ENCODE measurements at regions not wholly inside any gene's neighbourhood (a gene's known extent, or its start where the extent isn't known, plus 50 kb on each side); places are given as distances from the start of the nearest gene placed in this dataset.

DNA sequence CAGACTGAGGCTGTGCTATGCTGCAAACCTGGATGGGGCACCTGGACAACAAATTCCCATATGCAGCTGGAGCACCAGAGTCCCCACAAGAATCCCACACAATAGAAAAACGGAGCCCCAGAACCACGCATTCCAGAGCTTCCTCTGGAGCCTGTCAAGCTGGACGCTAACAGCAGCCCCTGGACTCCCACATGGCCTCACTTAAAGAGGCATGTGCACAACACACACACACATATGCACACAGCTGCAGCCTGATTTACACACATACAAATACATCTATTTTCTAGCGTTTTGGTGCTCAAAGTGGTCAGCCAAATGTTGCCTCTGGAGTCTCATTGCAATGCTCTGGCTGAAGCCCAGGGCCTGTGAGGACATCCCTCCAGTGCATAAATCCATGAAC is 632.7 kb upstream of the ID2 start:
- Mint-ChIP-seq H3K36me3 (ENCODE audit: low read depth) (no peaks in the 10 kb centered on the region), H3K9me3 (peaks cover 4% of the 10 kb centered on the region), H3K4me3 (no peak overlapping the region), H3K4me1 (ENCODE audit: low read depth) (peaks cover 29% of the 10 kb centered on the region), H3K27me3 (peaks cover 4% of the 10 kb centered on the region), H3K27ac (no peak overlapping the region)

DNA sequence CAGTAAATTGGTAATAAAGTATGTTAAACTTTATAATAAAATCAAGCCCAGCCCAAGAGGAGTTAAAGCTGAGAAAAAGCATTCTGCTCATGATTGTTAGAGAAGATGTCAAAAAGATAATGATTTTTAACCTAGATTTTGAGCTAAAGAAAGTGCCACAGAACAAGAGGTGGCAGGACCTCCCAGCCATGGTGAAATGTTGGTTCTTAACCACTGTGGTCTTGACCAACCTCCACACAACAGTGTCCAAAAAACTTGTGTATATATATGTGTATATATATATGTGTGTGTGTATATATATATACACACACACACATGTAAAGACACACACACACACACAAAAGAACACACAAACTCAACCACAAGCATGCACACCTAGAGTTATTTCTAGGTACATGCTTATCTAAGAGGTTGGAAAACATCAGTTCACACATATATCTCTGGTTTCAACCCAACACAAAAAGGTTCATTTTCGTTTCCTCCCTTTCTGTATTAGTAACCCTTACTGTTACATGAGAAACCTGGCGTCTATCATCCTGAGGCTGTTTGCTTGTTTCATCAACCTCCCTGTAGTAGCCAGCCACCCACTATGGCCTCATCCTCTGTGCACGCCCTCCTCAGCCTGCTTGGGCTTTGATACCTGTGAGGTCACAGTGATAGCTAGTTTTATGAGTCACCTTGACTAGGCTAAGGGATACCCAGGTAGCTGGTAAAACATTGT is 631.8 kb upstream of the ID2 start:
- Mint-ChIP-seq H3K27ac (peak overlapping the region; percentile 56), H3K9me3 (peaks cover 4% of the 10 kb centered on the region), H3K4me3 (no peak overlapping the region), H3K27me3 (no peaks in the 10 kb centered on the region), H3K4me1 (ENCODE audit: low read depth) (peaks cover 29% of the 10 kb centered on the region), H3K36me3 (ENCODE audit: low read depth) (no peaks in the 10 kb centered on the region)

DNA sequence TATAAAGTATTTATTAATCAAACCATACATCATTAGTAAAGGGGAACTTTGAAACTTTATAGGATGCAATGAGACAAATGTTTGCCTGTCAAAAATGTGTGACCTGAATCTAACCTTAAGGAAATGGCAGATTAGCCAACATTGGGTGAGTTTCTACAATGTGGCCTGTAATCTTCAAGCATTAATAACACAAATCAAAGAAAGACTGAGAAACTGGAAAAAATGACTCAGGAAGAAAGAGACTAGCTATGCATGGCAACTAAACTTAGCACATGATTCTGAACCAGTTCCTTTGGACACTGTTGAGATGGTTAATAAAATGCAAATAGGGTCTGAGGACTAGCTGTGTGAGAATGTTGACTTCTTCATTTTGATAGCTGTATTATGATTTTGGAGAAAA is 628.6 kb upstream of the ID2 start:
- Mint-ChIP-seq H3K36me3 (ENCODE audit: low read depth) (peaks cover 3% of the 10 kb centered on the region), H3K4me1 (ENCODE audit: low read depth) (peaks cover 29% of the 10 kb centered on the region), H3K27me3 (no peaks in the 10 kb centered on the region), H3K27ac (no peak overlapping the region), H3K4me3 (no peak overlapping the region), H3K9me3 (peaks cover 14% of the 10 kb centered on the region)

DNA sequence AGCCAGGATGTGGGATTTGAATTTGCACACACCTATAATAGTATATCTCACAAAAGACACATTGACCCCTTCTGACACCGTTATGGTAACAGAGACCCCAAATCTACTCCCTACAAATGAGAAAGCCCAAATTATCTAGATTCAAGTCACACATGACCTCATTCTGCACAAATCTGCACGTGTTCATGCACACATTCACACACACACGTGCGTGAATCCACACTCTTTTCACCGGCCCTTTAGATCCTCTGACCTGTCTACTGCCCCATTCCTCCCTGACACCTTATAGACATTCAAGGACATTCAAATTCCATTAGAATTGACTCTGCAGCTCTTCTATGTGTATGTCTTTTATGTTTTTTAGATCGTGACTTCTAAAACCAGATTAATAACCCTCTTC is 627.8 kb upstream of the ID2 start:
- H3K27me3 Mint-ChIP-seq: no peaks in the 10 kb centered on the region
- H3K9me3 Mint-ChIP-seq: peaks cover 14% of the 10 kb centered on the region
- H3K4me1 Mint-ChIP-seq (ENCODE audit: low read depth): peaks cover 34% of the 10 kb centered on the region
- peaks cover 3% of the 10 kb centered on the region for H3K36me3 Mint-ChIP-seq (ENCODE audit: low read depth)
- no peak overlapping the region for H3K4me3 Mint-ChIP-seq
- no peak overlapping the region for H3K27ac Mint-ChIP-seq

DNA sequence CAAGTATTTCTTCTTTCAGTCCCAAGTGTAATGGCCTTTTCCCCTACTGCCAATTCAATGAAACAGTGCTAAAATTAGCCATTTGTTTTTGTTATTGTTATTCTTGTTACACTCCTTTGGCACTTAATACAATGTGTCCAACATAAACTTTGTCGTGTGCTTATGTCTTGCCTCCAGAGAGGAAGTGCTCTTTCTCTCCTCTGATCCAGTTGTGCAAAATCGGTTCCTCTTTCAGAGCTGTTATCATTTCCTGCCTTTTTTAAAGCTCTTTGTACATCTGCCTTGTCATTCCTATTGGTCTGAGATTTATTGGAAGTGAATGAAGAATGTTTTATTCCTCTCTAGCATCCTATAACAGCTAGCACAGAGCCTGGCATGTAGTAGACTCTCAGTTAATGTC is 623.2 kb upstream of the ID2 start:
- Mint-ChIP-seq H3K4me1 (ENCODE audit: low read depth) (peaks cover 10% of the 10 kb centered on the region), H3K36me3 (ENCODE audit: low read depth) (peaks cover 3% of the 10 kb centered on the region), H3K4me3 (no peak overlapping the region), H3K27ac (no peak overlapping the region), H3K27me3 (no peaks in the 10 kb centered on the region), H3K9me3 (peaks cover 11% of the 10 kb centered on the region)

DNA sequence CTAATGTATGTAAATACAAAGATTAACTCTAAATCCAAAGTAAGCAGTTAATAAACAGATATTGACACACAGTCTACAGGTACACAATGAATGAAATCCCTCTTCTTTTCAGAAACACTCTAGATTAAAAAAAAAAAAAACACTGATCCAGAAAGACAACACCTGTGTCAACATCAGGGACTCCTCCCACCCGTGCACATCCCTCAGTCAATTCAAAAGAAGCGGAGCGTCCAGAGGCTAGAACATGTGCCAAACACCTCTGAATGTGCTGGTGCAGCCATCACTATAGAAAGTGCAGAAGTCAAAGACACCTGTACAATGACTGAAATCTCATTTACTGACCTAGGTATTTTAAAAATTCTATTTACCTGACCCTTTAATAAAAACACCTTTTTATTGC is 622.6 kb upstream of the ID2 start:
- Mint-ChIP-seq H3K27ac (no peak overlapping the region), H3K4me1 (ENCODE audit: low read depth) (peaks cover 10% of the 10 kb centered on the region), H3K4me3 (no peak overlapping the region), H3K36me3 (ENCODE audit: low read depth) (peaks cover 6% of the 10 kb centered on the region), H3K27me3 (no peaks in the 10 kb centered on the region), H3K9me3 (peaks cover 14% of the 10 kb centered on the region)

DNA sequence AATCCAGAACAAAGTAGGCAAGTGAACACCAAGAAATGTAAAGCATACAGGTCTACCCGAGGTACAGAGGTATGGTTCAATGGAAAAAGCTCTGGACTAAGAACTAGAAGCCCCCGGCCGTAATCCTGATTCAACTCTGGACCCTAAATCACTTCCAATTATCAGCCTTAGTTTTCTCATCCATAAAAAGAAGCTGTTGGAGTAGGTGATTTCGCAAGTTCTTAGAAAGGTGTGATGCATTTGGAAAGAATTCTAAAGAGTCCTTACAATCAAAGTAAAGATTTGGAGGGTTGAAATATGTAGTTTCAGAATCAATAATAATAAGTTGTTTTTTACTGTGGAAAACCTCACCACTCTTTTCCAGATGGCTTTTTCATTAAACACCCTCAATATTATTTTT is 622.1 kb upstream of the ID2 start:
- H3K9me3 Mint-ChIP-seq: peaks cover 16% of the 10 kb centered on the region
- no peak overlapping the region for H3K4me3 Mint-ChIP-seq
- H3K4me1 Mint-ChIP-seq (ENCODE audit: low read depth): peaks cover 10% of the 10 kb centered on the region
- peaks cover 9% of the 10 kb centered on the region for H3K36me3 Mint-ChIP-seq (ENCODE audit: low read depth)
- no peak overlapping the region for H3K27ac Mint-ChIP-seq
- H3K27me3 Mint-ChIP-seq: no peaks in the 10 kb centered on the region

DNA sequence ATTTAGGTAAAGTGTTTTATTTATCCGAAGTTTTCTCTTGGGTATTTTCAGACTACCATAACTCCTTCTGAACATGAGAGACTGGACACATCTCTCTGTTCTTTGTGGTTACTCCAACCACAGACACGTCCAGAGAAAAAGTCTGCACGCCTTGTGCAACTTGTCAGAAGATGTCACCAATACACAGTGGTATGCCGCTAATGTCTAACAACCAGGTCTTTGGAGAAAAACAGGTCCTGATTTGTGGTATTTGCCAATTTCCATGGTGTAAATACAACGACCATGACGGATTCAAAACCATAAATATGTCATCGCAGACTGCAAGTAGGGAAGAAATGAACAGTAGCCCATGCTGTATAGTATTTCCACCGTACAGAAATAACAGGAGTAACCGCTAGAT is 620.6 kb upstream of the ID2 start:
- Mint-ChIP-seq H3K4me1 (ENCODE audit: low read depth) (peaks cover 10% of the 10 kb centered on the region), H3K27ac (no peak overlapping the region), H3K36me3 (ENCODE audit: low read depth) (peaks cover 9% of the 10 kb centered on the region), H3K4me3 (no peak overlapping the region), H3K9me3 (peaks cover 20% of the 10 kb centered on the region), H3K27me3 (no peaks in the 10 kb centered on the region)

DNA sequence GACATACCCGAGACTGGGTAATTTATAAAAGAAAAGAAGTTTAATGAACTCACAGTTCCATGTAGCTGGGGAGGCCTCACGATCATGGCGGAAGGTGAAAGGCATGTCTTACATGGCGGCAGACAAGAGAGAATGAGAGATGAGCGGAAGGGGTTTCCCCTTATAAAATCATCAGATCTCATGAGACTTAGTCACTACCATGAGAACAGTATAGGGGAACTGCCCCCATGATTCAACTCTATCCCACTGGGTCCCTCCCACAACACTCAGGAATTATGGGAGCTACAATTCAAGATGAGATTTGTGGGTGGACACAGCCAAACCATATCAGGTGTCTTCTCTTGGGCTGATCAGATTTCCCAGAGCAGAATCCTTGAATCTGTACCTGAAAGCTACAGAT is 617.3 kb upstream of the ID2 start:
- Mint-ChIP-seq H3K27me3 (no peaks in the 10 kb centered on the region), H3K27ac (no peak overlapping the region), H3K36me3 (ENCODE audit: low read depth) (peaks cover 6% of the 10 kb centered on the region), H3K9me3 (peaks cover 9% of the 10 kb centered on the region), H3K4me3 (no peak overlapping the region), H3K4me1 (ENCODE audit: low read depth) (peaks cover 4% of the 10 kb centered on the region)

DNA sequence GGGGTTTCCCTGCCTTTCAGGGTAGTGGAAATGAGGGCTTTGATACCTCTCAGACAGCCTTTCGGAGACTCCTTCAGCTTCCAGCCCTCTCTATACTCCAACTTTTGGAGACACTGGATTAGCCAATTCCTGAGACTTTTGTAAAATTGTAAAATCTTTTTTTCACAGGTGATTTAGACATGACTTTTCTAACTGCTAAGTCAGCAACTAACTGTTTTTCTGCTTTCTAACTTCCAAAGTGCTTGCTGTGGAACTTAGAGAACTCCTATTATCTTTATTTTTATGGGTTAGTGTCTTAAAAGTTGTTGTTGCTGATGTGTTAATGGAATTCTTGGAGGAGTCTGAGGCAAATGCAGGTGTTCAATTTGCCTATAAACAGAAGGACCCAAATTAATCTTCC is 616.7 kb upstream of the ID2 start:
- Mint-ChIP-seq H3K9me3 (peaks cover 9% of the 10 kb centered on the region), H3K36me3 (ENCODE audit: low read depth) (peaks cover 6% of the 10 kb centered on the region), H3K4me3 (no peak overlapping the region), H3K27me3 (no peaks in the 10 kb centered on the region), H3K27ac (no peak overlapping the region), H3K4me1 (ENCODE audit: low read depth) (peaks cover 2% of the 10 kb centered on the region)

DNA sequence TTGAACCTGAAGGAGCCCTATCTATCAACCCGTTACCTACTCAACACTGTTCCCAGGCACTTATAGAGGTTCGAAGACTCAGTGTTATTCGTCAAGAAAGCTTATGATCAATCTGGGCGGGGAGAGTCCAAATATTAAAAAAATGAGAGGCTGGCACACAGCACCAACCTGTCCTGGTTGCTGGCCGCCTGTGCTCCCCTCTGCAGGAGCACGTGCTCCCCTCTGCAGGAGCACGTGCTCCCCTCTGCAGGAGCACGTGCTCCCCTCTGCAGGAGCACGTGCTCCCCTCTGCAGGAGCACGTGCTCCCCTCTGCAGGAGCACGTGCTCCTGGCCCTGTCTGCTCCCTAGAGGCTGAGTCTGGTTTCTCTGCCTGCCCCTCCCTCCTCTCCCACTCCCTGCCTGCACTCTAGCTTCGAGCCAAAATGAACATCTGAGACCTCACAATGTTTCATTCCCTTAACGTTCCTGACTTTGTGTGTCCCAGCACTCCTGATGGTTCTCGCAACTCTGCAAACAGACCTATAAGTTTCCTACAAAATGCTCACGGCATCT is 614.0 kb upstream of the ID2 start:
- Mint-ChIP-seq H3K27me3 (no peaks in the 10 kb centered on the region), H3K36me3 (ENCODE audit: low read depth) (peaks cover 6% of the 10 kb centered on the region), H3K4me3 (no peak overlapping the region), H3K9me3 (peaks cover 9% of the 10 kb centered on the region), H3K4me1 (ENCODE audit: low read depth) (no peaks in the 10 kb centered on the region), H3K27ac (no peak overlapping the region)

DNA sequence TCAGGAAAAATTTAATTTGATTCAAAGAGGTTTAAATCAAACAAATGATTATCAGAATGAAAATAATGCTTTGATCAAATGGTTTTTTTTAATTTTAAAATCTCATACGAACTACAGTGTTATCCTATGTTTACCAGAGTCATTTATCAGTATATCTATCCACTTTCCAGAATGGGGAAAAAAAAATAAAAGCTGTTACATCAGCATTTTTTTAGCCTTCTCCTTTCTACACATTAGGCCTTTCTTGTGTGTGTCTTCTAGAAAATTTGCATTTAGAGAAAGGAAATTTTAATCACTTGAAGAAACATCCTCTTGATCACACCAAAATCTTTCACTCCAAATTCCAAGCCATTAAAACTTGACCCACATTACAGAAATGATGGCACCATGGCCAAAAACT is 608.9 kb upstream of the ID2 start:
- no peaks in the 10 kb centered on the region for H3K27me3 Mint-ChIP-seq
- H3K9me3 Mint-ChIP-seq: peaks cover 10% of the 10 kb centered on the region
- H3K4me3 Mint-ChIP-seq: no peak overlapping the region
- H3K4me1 Mint-ChIP-seq (ENCODE audit: low read depth): peaks cover 10% of the 10 kb centered on the region
- no peak overlapping the region for H3K27ac Mint-ChIP-seq
- H3K36me3 Mint-ChIP-seq (ENCODE audit: low read depth): peaks cover 5% of the 10 kb centered on the region

DNA sequence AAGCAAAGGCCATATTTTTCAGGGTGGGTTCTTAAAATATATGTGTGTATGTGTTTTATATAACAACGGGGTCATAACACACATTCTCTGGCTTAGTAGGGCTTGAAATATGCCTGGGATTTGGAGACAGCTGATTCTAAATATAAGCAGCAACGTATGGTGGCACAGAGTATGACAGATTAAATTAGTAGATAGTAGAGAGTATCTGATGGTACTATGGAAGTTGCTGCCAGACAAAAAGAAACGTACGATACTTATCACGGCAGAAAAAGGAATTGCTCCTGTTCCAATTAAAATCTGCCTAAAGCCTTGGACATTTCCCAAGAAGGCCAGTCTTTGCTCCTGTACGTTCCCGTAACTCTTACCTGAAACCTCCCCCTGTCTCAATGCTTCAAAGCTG is 607.9 kb upstream of the ID2 start:
- no peak overlapping the region for H3K27ac Mint-ChIP-seq
- H3K27me3 Mint-ChIP-seq: no peaks in the 10 kb centered on the region
- H3K9me3 Mint-ChIP-seq: peaks cover 15% of the 10 kb centered on the region
- H3K36me3 Mint-ChIP-seq (ENCODE audit: low read depth): peaks cover 5% of the 10 kb centered on the region
- no peak overlapping the region for H3K4me3 Mint-ChIP-seq
- H3K4me1 Mint-ChIP-seq (ENCODE audit: low read depth): peaks cover 10% of the 10 kb centered on the region

DNA sequence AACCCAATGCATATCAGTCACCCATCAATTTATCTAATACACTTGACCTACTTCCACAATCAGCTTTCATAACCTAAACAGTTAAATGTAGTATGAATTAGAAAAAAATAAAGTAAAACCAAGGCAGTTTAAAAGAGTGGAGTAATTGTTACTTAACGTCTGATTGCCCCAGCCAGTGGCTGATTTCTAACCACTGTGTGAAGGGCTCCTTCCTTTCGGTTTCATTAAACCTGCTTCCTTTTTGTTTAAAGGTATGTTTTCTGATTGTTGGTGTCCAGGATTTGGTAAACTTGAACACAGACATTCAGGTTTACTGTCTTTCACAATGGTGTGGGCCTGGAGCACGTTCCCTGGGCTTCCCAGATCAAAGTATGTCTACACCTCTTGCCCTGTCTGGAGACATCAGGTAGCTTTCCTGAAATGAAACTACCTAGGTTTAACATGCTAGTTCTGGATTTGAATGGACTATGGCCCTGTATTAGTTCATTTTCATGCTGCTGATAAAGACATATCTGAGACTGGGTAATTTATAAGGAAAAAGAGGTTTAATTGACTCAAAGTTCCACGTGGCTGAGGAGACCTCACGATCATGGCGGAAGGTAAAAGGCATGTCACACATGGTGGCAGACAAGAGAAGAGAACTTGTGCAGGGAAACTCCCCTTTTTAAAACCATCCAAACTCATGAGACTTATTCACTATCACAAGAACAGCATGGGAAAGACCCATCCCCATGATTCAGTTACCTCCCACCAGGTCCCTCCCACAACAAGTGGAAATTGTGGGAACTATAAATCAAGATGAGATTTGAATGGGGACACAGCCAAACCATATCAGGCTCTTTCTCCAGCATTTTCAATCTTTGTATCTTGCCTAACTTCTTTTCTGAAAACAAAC is 605.2 kb upstream of the ID2 start:
- H3K4me1 Mint-ChIP-seq (ENCODE audit: low read depth): peaks cover 10% of the 10 kb centered on the region
- H3K27ac Mint-ChIP-seq: no peak overlapping the region
- no peaks in the 10 kb centered on the region for H3K27me3 Mint-ChIP-seq
- H3K9me3 Mint-ChIP-seq: peaks cover 15% of the 10 kb centered on the region
- no peak overlapping the region for H3K4me3 Mint-ChIP-seq
- peaks cover 5% of the 10 kb centered on the region for H3K36me3 Mint-ChIP-seq (ENCODE audit: low read depth)

DNA sequence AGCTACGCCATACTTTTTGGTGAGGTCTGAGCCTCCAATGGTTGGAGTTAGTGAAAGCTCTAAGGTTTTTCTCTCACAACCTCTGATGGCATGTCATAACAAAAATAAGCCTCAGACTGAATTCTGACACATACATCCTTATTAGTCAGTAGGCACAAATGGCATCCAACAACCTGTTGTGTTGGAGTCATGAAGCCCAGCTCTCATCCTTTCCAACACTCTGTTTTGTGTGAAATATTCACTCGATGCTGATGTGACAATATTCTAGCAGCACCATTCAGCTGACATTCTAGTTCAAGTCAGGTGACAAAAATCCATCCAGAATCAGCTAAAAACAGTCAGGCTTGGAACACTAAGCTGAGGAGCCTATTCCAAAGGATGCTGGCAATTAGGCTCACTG is 603.2 kb upstream of the ID2 start:
- Mint-ChIP-seq H3K4me3 (no peak overlapping the region), H3K27ac (no peak overlapping the region), H3K9me3 (peaks cover 15% of the 10 kb centered on the region), H3K36me3 (ENCODE audit: low read depth) (peaks cover 5% of the 10 kb centered on the region), H3K27me3 (peaks cover 3% of the 10 kb centered on the region), H3K4me1 (ENCODE audit: low read depth) (peaks cover 10% of the 10 kb centered on the region)
